Tibial nerve (tissue), 4 donors: ENCODE measurements at regions not wholly inside any gene's neighbourhood (a gene's known extent, or its start where the extent isn't known, plus 50 kb on each side); places are given as distances from the start of the nearest gene placed in this dataset.
"Not testable (repeated sequence)": the region's sequence is repeated elsewhere in the genome, so short reads cannot be mapped to it uniquely, and the experiment has no call there.

Experiments used
- DNase-seq, 2 donors: peaks; one replicate each; pipeline ENCODE4 v3.0.0-alpha.2; 2019; ENCODE audit warnings: low spot score in 2 of 2
- H3K27ac ChIP-seq, 4 donors: fragments of 200-600 bp; sonication (generic) in 3 of 4; one replicate each; pipeline ENCODE4 v1.5.1; 2017 to 2019; ENCODE audit warnings: mild to moderate bottlenecking in 1 of 4
- H3K27me3 ChIP-seq, 2 donors: fragments of 200-600 bp; sonication (generic) in 1 of 2; one replicate each; pipeline versions ENCODE4 v1.5.1 to v1.6.0; 2017 to 2019
- H3K36me3 ChIP-seq, 3 donors: fragments of 200-600 bp; sonication (generic); one replicate each; pipeline ENCODE4 v1.5.1; 2018 to 2019
- H3K4me1 ChIP-seq, 4 donors: fragments of 200-600 bp; sonication (generic) in 3 of 4; one replicate each; pipeline ENCODE4 v1.5.1; 2017 to 2019
- H3K4me3 ChIP-seq, 4 donors: fragments of 200-600 bp; sonication (generic) in 3 of 4; one replicate each; pipeline ENCODE4 v1.5.1; 2017 to 2019; ENCODE audit warnings: mild to moderate bottlenecking in 1 of 4, moderate library complexity in 1 of 4
- H3K9me3 ChIP-seq, 4 donors: fragments of 200-600 bp; sonication (generic) in 3 of 4; one replicate each; pipeline ENCODE4 v1.5.1; 2017 to 2019
- EP300 ChIP-seq, 2 donors: sonication (generic); formaldehyde crosslinking; IDR thresholded peaks; one replicate each; pipeline ENCODE4 v1.6.1; 2017; ENCODE audit warnings: antibody characterized with exemption in 2 of 2, mild to moderate bottlenecking in 1 of 2
- POLR2A ChIP-seq, 2 donors: fragments of 450-650 bp; IDR thresholded peaks; one replicate each; pipeline ENCODE4 v1.6.1; 2017; ENCODE audit warnings: antibody characterized with exemption in 2 of 2, mild to moderate bottlenecking in 2 of 2, moderate library complexity in 2 of 2
- WGBS, 2 donors: methylation state at CpG; one replicate each; pipeline ENCODE4 v1.1.5; 2018; 5-methylcytosine and 5-hydroxymethylcytosine counted together
- TF ChIP-seq, protein P1 (sequence below), 5 experiments: fragments of 200-600 bp in 3 of 5; fragments of 450-650 bp in 2 of 5; sonication (generic) in 3 of 5; IDR thresholded peaks; one replicate each; pipeline ENCODE4 v1.5.1; 2016 to 2019; ENCODE audit warnings: antibody characterized with exemption in 5 of 5, mild to moderate bottlenecking in 3 of 5, moderate library complexity in 2 of 5

DNA sequence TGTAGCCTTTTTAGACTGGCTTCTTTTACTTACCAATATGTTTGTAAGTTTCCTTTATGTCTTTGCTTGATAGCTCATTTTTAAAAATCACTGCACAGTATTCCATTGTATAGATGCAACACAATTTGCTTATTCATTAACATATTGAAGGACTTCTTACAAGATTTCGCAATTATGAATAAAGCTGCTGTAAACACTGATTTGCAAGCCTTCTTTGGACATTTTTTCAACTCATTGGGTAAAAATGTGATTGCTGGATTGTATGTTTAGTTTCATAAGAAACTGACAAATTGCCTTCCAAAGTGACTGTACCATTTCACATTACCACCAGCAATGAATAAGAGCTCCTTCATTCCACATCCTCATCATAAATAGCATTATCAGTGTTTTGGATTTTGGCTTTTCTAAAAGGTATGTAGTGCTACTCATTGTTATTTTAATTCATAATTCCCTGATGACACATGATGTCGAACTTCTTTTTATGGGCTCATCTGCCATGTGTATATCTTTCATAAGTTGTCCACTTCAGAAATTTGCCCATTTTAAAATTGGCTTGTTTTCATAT lies 80.7 kb downstream of the TFAP2B start:
- WGBS, 2 donors: 55 to 56% methylated on average over 2 of the region's 2 CpGs
- no peak for TF ChIP-seq EP300 (IDR thresholded peaks at IDR 0.05)
- TF ChIP-seq, protein P1, sequence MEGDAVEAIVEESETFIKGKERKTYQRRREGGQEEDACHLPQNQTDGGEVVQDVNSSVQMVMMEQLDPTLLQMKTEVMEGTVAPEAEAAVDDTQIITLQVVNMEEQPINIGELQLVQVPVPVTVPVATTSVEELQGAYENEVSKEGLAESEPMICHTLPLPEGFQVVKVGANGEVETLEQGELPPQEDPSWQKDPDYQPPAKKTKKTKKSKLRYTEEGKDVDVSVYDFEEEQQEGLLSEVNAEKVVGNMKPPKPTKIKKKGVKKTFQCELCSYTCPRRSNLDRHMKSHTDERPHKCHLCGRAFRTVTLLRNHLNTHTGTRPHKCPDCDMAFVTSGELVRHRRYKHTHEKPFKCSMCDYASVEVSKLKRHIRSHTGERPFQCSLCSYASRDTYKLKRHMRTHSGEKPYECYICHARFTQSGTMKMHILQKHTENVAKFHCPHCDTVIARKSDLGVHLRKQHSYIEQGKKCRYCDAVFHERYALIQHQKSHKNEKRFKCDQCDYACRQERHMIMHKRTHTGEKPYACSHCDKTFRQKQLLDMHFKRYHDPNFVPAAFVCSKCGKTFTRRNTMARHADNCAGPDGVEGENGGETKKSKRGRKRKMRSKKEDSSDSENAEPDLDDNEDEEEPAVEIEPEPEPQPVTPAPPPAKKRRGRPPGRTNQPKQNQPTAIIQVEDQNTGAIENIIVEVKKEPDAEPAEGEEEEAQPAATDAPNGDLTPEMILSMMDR (IDR thresholded peaks at IDR 0.05): no peak
- no peak for TF ChIP-seq POLR2A (IDR thresholded peaks at IDR 0.05)
- peak overlapping the region in 1 of 4 donors; percentile 63 for H3K27ac ChIP-seq
- H3K27me3 ChIP-seq: no peaks in the 10 kb centered on the region
- H3K9me3 ChIP-seq: peaks cover 0 to 12% (median 0%) of the 10 kb centered on the region in 4 donors
- H3K36me3 ChIP-seq: no peaks in the 10 kb centered on the region
- no peak overlapping the region for H3K4me3 ChIP-seq
- DNase-seq: no peak
- H3K4me1 ChIP-seq: no peaks in the 10 kb centered on the region

DNA sequence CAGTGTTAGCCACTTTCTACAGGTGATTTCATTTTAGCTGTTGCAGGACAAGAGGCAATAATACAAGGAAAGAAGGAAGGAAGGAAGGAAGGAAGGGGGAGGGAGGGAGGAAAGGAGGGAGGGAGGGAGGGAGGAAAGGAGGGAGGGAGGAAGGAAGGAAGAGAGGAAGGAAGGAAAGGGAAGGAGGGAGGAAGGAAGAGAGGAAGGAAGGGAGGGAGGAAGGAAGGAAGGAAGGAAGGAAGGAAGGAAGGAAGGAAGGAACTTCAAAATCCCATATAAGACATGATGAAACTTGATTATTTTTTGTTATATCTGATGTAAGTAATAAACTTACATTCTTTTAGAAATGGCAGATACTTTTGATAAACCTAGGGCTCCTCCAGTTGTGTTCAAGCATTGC lies 83.6 kb downstream of the TFAP2B start:
- no peak for DNase-seq
- no peak overlapping the region for H3K27ac ChIP-seq
- H3K4me1 ChIP-seq: no peaks in the 10 kb centered on the region
- no peaks in the 10 kb centered on the region for H3K27me3 ChIP-seq
- H3K36me3 ChIP-seq: no peaks in the 10 kb centered on the region
- H3K9me3 ChIP-seq: no peaks in the 10 kb centered on the region
- H3K4me3 ChIP-seq: no peak overlapping the region
- no peak for TF ChIP-seq EP300 (IDR thresholded peaks at IDR 0.05)
- TF ChIP-seq POLR2A (IDR thresholded peaks at IDR 0.05): no peak
- TF ChIP-seq, protein P1 (IDR thresholded peaks at IDR 0.05): no peak

DNA sequence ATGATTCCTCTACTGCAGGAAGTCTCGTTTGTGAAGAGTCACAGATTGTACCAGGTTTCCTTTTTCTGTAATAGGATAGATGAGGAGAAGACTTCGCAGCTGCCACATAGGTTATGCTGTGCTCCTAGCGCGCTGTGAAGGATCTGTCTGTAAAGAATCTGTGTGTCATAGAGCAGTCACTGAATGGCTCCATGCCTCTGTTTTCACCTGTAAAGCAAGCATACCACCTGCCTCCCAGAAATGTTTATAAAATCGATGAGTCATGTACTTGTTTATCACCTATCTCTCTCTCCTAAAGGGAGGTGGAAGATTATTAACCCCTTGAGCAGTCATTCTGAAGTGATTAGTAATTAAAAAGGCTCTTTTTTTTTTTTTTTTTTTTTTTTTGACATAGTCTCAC lies 86.6 kb downstream of the TFAP2B start:
- no peaks in the 10 kb centered on the region for H3K9me3 ChIP-seq
- TF ChIP-seq POLR2A (IDR thresholded peaks at IDR 0.05) (no peak), EP300 (IDR thresholded peaks at IDR 0.05) (no peak)
- TF ChIP-seq, protein P1 (IDR thresholded peaks at IDR 0.05): no peak
- H3K36me3 ChIP-seq: no peaks in the 10 kb centered on the region
- no peak overlapping the region for H3K27ac ChIP-seq
- H3K4me3 ChIP-seq: no peak overlapping the region
- no peaks in the 10 kb centered on the region for H3K27me3 ChIP-seq
- no peaks in the 10 kb centered on the region for H3K4me1 ChIP-seq
- no peak for DNase-seq
- WGBS, 2 donors: 65 to 78% methylated on average over 5 of the region's 5 CpGs

DNA sequence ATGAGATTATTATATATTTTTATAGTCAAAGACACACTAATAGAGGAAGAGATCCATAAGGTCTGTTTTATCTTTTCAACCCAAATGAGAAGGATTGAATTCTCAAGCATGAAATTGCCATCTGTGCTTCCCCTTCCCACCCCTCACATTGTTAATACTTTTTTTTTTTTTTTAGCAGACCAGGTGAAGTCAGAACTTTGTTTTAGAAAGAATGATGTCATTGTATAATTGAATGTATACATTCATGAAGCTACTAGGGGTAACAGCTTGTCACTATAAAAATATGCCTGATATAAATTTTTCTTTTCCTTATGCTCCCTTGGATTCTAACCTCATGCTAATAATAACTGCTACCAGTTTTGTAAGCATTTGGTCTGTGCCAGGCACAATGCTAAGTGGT lies 88.9 kb downstream of the TFAP2B start:
- DNase-seq: no peak
- TF ChIP-seq, protein P1 (IDR thresholded peaks at IDR 0.05): no peak
- TF ChIP-seq POLR2A (IDR thresholded peaks at IDR 0.05): no peak
- TF ChIP-seq EP300 (IDR thresholded peaks at IDR 0.05): no peak
- H3K36me3 ChIP-seq: no peaks in the 10 kb centered on the region

DNA sequence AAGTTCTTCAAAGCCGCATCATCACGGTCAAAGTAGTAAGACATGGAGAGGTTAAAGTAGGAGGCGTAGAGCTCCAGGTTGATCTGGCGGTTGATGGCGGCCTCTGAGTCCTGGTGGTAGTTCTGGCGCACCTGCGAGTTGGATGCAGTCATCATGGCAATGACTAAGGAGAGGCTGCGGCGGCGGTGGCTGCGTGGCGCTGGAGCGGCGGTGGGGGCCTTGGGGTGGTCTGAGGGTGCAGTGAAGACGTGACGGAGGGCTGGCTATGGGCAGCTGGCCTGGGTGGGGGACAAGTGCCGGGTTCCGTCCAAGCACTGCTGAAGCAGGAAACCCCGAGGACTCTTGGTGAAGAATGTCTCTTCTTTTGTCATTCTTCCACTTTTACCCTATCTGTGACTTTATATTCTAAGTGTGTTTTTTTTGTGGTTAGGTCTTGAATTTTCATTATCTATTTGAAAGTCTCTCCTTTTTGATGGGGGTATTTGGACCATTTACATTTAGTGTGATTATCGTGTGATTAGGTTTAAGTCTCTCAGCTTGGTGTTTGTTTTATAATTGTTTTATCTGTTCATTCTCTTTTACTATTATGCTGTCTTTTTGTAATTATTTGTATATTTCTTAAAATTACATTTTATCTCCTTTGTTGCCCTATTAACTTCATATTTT lies 94.6 kb downstream of the TFAP2B start:
- 94 to 95% methylated on average over 20 of the region's 20 CpGs for WGBS, 2 donors
- no peaks in the 10 kb centered on the region for H3K4me1 ChIP-seq
- TF ChIP-seq, protein P1 (IDR thresholded peaks at IDR 0.05): no peak
- TF ChIP-seq POLR2A (IDR thresholded peaks at IDR 0.05): no peak
- no peak for TF ChIP-seq EP300 (IDR thresholded peaks at IDR 0.05)
- H3K4me3 ChIP-seq: no peak overlapping the region
- H3K27ac ChIP-seq: no peak overlapping the region
- DNase-seq: no peak
- peaks cover 0 to 21% (median 3%) of the 10 kb centered on the region in 4 donors for H3K9me3 ChIP-seq
- no peaks in the 10 kb centered on the region for H3K27me3 ChIP-seq
- no peaks in the 10 kb centered on the region for H3K36me3 ChIP-seq

More for the DNA sequence above, 88.9 kb downstream of the TFAP2B start:
- H3K9me3 ChIP-seq: no peaks in the 10 kb centered on the region
- no peaks in the 10 kb centered on the region for H3K4me1 ChIP-seq
- no peak overlapping the region for H3K4me3 ChIP-seq
- H3K27ac ChIP-seq: no peak overlapping the region
- no peaks in the 10 kb centered on the region for H3K27me3 ChIP-seq

DNA sequence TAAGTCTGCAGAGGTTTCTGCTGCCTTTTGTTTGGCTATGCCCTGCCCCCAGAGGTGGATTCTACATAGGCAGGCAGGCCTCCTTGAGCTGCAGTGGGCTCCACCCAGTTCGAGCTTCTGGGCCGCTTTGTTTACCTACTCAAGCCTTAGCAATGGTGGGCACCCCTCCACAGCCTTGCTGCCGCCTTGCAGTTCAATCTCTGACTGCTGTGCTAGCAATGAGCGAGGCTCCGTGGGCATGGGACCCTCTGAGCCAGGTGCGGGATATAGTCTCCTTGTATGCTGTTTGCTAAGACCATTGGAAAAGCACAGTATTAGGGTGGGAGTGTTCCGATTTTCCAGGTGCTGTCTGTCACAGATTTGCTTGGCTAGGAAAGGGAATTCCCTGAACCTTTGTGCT lies 102.7 kb downstream of the TFAP2B start:
- H3K4me3 ChIP-seq, H3K4me1 ChIP-seq, H3K36me3 ChIP-seq, H3K27me3 ChIP-seq, DNase-seq, H3K27ac ChIP-seq: not testable (repeated sequence)
- H3K9me3 ChIP-seq: peaks cover 0 to 19% (median 0%) of the 10 kb centered on the region in 4 donors
- WGBS, 2 donors: 99 to 100% methylated on average over 6 to 7 of the region's 7 CpGs
